ENCODE measurements at regions not wholly inside any gene's neighbourhood (a gene's known extent, or its start where the extent isn't known, plus 50 kb on each side); places are given as distances from the start of the nearest gene placed in this dataset.

DNA sequence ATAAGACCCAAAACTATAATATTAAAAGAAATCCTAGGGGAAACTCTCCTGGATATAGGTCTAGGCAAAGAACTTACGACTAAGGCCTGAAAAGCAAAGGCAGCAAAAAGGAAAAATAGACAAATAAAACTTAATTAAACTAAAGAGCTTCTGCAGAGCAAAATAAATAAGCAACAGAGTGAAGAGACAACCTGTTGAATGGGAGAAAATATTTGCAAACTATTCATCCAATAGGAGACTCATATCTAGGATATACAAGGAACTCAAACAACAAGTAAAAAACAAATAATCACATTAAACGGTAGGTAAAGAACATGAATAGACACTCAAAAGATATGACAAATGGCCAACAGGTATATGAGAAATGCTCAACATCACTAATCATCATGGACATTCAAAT is 318.6 kb downstream of the CSNK1G3 start (continued):
- TF ChIP-seq, protein P1, sequence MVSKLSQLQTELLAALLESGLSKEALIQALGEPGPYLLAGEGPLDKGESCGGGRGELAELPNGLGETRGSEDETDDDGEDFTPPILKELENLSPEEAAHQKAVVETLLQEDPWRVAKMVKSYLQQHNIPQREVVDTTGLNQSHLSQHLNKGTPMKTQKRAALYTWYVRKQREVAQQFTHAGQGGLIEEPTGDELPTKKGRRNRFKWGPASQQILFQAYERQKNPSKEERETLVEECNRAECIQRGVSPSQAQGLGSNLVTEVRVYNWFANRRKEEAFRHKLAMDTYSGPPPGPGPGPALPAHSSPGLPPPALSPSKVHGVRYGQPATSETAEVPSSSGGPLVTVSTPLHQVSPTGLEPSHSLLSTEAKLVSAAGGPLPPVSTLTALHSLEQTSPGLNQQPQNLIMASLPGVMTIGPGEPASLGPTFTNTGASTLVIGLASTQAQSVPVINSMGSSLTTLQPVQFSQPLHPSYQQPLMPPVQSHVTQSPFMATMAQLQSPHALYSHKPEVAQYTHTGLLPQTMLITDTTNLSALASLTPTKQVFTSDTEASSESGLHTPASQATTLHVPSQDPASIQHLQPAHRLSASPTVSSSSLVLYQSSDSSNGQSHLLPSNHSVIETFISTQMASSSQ (IDR thresholded peaks at IDR 0.05; ENCODE audit: low read depth) = no peak
- TF ChIP-seq, protein P1 (CRISPR knock-in tag; IDR thresholded peaks at IDR 0.05; ENCODE audit: borderline replicate concordance) = no peak
- no peak for TF ChIP-seq GATA4 (IDR thresholded peaks at IDR 0.05; ENCODE audit: borderline replicate concordance, low read depth)
- TF ChIP-seq, protein P2, sequence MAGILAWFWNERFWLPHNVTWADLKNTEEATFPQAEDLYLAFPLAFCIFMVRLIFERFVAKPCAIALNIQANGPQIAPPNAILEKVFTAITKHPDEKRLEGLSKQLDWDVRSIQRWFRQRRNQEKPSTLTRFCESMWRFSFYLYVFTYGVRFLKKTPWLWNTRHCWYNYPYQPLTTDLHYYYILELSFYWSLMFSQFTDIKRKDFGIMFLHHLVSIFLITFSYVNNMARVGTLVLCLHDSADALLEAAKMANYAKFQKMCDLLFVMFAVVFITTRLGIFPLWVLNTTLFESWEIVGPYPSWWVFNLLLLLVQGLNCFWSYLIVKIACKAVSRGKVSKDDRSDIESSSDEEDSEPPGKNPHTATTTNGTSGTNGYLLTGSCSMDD (CRISPR knock-in tag; IDR thresholded peaks at IDR 0.05) = no peak

DNA sequence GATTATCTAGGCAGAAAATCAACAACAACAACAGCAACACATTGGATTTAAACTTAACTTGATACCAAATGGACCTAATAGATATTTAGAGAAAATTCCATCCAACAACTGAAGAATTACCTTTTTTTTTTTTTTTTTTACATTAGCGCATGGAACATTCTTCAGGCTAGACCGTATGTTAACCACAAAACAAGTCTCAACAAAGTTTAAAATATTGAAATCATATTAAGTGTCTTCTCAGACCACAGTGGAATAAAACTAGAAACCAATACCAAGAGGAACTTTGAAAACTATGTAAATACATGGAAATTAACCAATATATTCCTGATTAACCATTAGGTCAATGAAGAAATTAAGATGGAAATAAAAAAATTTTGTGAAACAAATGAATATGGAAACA is 315.8 kb downstream of the CSNK1G3 start:
- no TSS peak for BruUV-seq (replicated peaks)
- FAIRE-seq (no peak), ATAC-seq (no peak), DNase-seq (ENCODE audit: low spot score) (no peak)
- 58% methylated on average over 2 of the region's 2 CpGs for WGBS (ENCODE audit: low lambda C conversion rate)
- in situ Hi-C loops (cut with HindIII; ENCODE audit: extremely low pct_ligation_motif_present, low pct_unique_long_range_greater_than_20kb) = no loop called here
- Histone ChIP-seq H3K4me1 (ENCODE audit: insufficient read depth, low read length) (no peaks in the 10 kb centered on the region), H2AFZ (ENCODE audit: low read length) (no peak overlapping the region), H3K27me3 (ENCODE audit: control insufficient read depth in 1 of 2, insufficient read depth in 2 of 2, low read length in 2 of 2) (no peaks in the 10 kb centered on the region; a peak in 1 of 5 replicates), H3K27ac (ENCODE audit: extremely low read length, insufficient read depth, low read length) (no peak overlapping the region), H3K79me2 (ENCODE audit: insufficient read depth, low read length) (no peaks in the 10 kb centered on the region), H3K4me2 (ENCODE audit: low read depth, low read length) (no peak overlapping the region), H3K9ac (ENCODE audit: insufficient read depth, low read depth, low read length) (no peak overlapping the region), H3K36me3 (replicated peaks in 1 of 2; ENCODE audit: control insufficient read depth in 1 of 2, insufficient read depth in 2 of 2, low read length in 2 of 2) (no peaks in the 10 kb centered on the region), H3K9me3 (ENCODE audit: low read length) (peaks cover 49% of the 10 kb centered on the region), H4K20me1 (ENCODE audit: insufficient read depth, low read length) (no peaks in the 10 kb centered on the region), H3K4me3 (replicated peaks in 1 of 3; ENCODE audit: insufficient read depth in 1 of 3, low read depth in 2 of 3, low read length in 3 of 3) (no peak overlapping the region)
- no peak for TF ChIP-seq SMYD3 (CRISPR knock-in tag; IDR thresholded peaks at IDR 0.05)
- TF ChIP-seq, protein P3, sequence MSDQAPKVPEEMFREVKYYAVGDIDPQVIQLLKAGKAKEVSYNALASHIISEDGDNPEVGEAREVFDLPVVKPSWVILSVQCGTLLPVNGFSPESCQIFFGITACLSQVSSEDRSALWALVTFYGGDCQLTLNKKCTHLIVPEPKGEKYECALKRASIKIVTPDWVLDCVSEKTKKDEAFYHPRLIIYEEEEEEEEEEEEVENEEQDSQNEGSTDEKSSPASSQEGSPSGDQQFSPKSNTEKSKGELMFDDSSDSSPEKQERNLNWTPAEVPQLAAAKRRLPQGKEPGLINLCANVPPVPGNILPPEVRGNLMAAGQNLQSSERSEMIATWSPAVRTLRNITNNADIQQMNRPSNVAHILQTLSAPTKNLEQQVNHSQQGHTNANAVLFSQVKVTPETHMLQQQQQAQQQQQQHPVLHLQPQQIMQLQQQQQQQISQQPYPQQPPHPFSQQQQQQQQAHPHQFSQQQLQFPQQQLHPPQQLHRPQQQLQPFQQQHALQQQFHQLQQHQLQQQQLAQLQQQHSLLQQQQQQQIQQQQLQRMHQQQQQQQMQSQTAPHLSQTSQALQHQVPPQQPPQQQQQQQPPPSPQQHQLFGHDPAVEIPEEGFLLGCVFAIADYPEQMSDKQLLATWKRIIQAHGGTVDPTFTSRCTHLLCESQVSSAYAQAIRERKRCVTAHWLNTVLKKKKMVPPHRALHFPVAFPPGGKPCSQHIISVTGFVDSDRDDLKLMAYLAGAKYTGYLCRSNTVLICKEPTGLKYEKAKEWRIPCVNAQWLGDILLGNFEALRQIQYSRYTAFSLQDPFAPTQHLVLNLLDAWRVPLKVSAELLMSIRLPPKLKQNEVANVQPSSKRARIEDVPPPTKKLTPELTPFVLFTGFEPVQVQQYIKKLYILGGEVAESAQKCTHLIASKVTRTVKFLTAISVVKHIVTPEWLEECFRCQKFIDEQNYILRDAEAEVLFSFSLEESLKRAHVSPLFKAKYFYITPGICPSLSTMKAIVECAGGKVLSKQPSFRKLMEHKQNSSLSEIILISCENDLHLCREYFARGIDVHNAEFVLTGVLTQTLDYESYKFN (CRISPR knock-in tag; conservative IDR thresholded peaks at IDR 0.05) = no peak
- TF ChIP-seq REL (CRISPR knock-in tag; conservative IDR thresholded peaks at IDR 0.05) = no peak
- TF ChIP-seq ZNF335 (CRISPR knock-in tag; IDR thresholded peaks at IDR 0.05) = no peak
- TF ChIP-seq NFKBIZ (CRISPR knock-in tag; IDR thresholded peaks at IDR 0.05) = no peak
- TF ChIP-seq ZFP36 (IDR thresholded peaks at IDR 0.05; ENCODE audit: borderline replicate concordance, low read depth, low read length, partially characterized antibody) = no peak
- TF ChIP-seq PCBP2 (optimal IDR thresholded peaks at IDR 0.05; ENCODE audit: low read depth, low read length, poor library complexity, severe bottlenecking) = no peak
- CTCF ChIA-PET (ENCODE audit: low intra/inter-chr PET ratio, low total read pairs) = no interaction called here
- POLR2A ChIA-PET = no interaction called here
- intact Hi-C loops (cut with micrococcal nuclease; ENCODE audit: unreplicated experiment) = no loop called here
